Thoracic aorta (tissue), 2 donors: ENCODE measurements at regions not wholly inside any gene's neighbourhood (a gene's known extent, or its start where the extent isn't known, plus 50 kb on each side); places are given as distances from the start of the nearest gene placed in this dataset.

Source experiments
- ATAC-seq: fragments of 150-250 bp; one replicate; pipeline ENCODE4 v1.8.0; 2017; ENCODE audit warnings: low read depth; ENCODE audit not compliant: insufficient number of reproducible peaks, low FRiP score
- DNase-seq: peaks from one replicate; pipeline ENCODE4 v3.0.0-alpha.2; 2020; ENCODE audit warnings: low spot score
- H3K27ac ChIP-seq, 2 donors: fragments of 200-600 bp; sonication (generic); 1 replicate in 1 of 2; 2 replicates in 1 of 2; pipeline ENCODE4 v1.5.1; 2016; ENCODE audit warnings: mild to moderate bottlenecking in 2 of 2, moderate library complexity in 2 of 2
- H3K27me3 ChIP-seq: fragments of 200-600 bp; sonication (generic); replicated peaks from 2 replicates; pipeline ENCODE4 v1.6.0; 2016; ENCODE audit warnings: mild to moderate bottlenecking; ENCODE audit not compliant: insufficient read depth
- H3K36me3 ChIP-seq: fragments of 200-600 bp; sonication (generic); one replicate; pipeline ENCODE4 v1.5.1; 2016
- H3K4me1 ChIP-seq, 2 donors: fragments of 200-600 bp; sonication (generic); 1 replicate in 1 of 2; 2 replicates in 1 of 2; pipeline versions ENCODE4 v1.5.1 to v1.6.0; 2016; ENCODE audit warnings: low read depth in 2 of 2, mild to moderate bottlenecking in 1 of 2; ENCODE audit not compliant: control insufficient read depth in 1 of 2
- H3K4me3 ChIP-seq: fragments of 200-600 bp; sonication (generic); 2 replicates; pipeline ENCODE4 v1.5.1; 2016; ENCODE audit warnings: mild to moderate bottlenecking
- H3K9me3 ChIP-seq: fragments of 200-600 bp; sonication (generic); 2 replicates; pipeline ENCODE4 v1.5.1; 2016
- CTCF ChIP-seq: fragments of 200-600 bp; sonication (generic); IDR thresholded peaks from one replicate; pipeline ENCODE4 v1.5.1; 2019; ENCODE audit warnings: antibody characterized with exemption

GRCh38 chr2:145228506-145228905 is 708.6 kb upstream of the ZEB2 start:
- ATAC-seq, result no peak

GRCh38 chr2:145226901-145227300 is 707.0 kb upstream of the ZEB2 start:
- Histone ChIP-seq H3K27me3 (no peaks in the 10 kb centered on the region), H3K9me3 (no peaks in the 10 kb centered on the region), H3K4me1 (no peaks in the 10 kb centered on the region), H3K36me3 (no peaks in the 10 kb centered on the region), H3K27ac (no peak overlapping the region), H3K4me3 (no peak overlapping the region)
- DNase-seq (no peak), ATAC-seq (no peak)
- no peak for TF ChIP-seq CTCF

More at GRCh38 chr2:145228506-145228905, 708.6 kb upstream of the ZEB2 start:
- H3K27me3 ChIP-seq, result no peaks in the 10 kb centered on the region
- DNase-seq, result no peak
- no peaks in the 10 kb centered on the region for H3K9me3 ChIP-seq
- no peak overlapping the region for H3K27ac ChIP-seq
- no peak for TF ChIP-seq CTCF
- H3K36me3 ChIP-seq, result no peaks in the 10 kb centered on the region
- no peaks in the 10 kb centered on the region for H3K4me1 ChIP-seq
- H3K4me3 ChIP-seq, result no peak overlapping the region

- no peak for TF ChIP-seq CTCF
- Histone ChIP-seq H3K4me3 (no peak overlapping the region), H3K27me3 (no peaks in the 10 kb centered on the region), H3K4me1 (no peaks in the 10 kb centered on the region), H3K9me3 (no peaks in the 10 kb centered on the region), H3K27ac (no peak overlapping the region), H3K36me3 (no peaks in the 10 kb centered on the region)
- ATAC-seq (no peak), DNase-seq (no peak)
Observed at GRCh38 chr2:145221516-145221915, 701.6 kb upstream of the ZEB2 start.

GRCh38 chr2:145221032-145221431 is 701.1 kb upstream of the ZEB2 start:
- H3K9me3 ChIP-seq, result no peaks in the 10 kb centered on the region
- no peaks in the 10 kb centered on the region for H3K27me3 ChIP-seq
- DNase-seq, result no peak
- H3K4me3 ChIP-seq, result no peak overlapping the region
- no peak for TF ChIP-seq CTCF
- no peak overlapping the region for H3K27ac ChIP-seq
- no peaks in the 10 kb centered on the region for H3K4me1 ChIP-seq
- ATAC-seq, result no peak
- no peaks in the 10 kb centered on the region for H3K36me3 ChIP-seq

GRCh38 chr2:145220496-145220895 is 700.6 kb upstream of the ZEB2 start:
- DNase-seq, result no peak
- Histone ChIP-seq H3K27me3 (no peaks in the 10 kb centered on the region), H3K9me3 (no peaks in the 10 kb centered on the region), H3K4me1 (no peaks in the 10 kb centered on the region), H3K36me3 (no peaks in the 10 kb centered on the region), H3K4me3 (no peak overlapping the region), H3K27ac (no peak overlapping the region)
- TF ChIP-seq CTCF, result no peak
- ATAC-seq, result no peak
